ENCODE measurements at regions not wholly inside any gene's neighbourhood (a gene's known extent, or its start where the extent isn't known, plus 50 kb on each side); places are given as distances from the start of the nearest gene placed in this dataset.

DNA sequence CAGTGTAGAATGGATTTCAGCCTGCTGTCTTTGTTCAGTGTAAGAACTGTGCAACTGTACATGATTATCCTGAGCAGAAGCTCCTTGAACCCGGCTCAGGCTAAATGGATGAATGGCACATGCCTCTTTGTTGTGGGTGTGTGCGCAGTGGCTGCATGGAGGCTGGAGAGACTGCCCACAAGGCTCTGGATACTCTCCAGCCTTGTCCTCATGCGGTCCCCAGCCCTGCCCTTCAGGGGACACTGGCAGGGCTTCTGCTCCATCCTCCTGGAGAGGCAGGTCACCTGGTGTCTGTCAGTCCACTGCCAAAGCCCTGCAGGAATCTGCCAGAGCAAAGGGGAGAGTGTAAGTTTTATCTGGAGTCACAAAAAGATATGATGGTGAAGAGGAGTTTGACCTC lies 241.7 kb upstream of the EXOC2 start:
- TF ChIP-seq, protein P1, sequence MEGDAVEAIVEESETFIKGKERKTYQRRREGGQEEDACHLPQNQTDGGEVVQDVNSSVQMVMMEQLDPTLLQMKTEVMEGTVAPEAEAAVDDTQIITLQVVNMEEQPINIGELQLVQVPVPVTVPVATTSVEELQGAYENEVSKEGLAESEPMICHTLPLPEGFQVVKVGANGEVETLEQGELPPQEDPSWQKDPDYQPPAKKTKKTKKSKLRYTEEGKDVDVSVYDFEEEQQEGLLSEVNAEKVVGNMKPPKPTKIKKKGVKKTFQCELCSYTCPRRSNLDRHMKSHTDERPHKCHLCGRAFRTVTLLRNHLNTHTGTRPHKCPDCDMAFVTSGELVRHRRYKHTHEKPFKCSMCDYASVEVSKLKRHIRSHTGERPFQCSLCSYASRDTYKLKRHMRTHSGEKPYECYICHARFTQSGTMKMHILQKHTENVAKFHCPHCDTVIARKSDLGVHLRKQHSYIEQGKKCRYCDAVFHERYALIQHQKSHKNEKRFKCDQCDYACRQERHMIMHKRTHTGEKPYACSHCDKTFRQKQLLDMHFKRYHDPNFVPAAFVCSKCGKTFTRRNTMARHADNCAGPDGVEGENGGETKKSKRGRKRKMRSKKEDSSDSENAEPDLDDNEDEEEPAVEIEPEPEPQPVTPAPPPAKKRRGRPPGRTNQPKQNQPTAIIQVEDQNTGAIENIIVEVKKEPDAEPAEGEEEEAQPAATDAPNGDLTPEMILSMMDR (IDR thresholded peaks at IDR 0.05): no peak
- TF ChIP-seq POLR2AphosphoS5 (IDR thresholded peaks at IDR 0.05) (no peak), POLR2A (IDR thresholded peaks at IDR 0.05) (no peak)

Measured in breast epithelium (tissue), 3 donors.